ENCODE measurements at regions not wholly inside any gene's neighbourhood (a gene's known extent, or its start where the extent isn't known, plus 50 kb on each side); places are given as distances from the start of the nearest gene placed in this dataset.

- no peaks in the 10 kb centered on the region for H3K36me3 ChIP-seq
- no peaks in the 10 kb centered on the region for H3K9me3 ChIP-seq
- no peak overlapping the region for H3K27ac ChIP-seq
- TF ChIP-seq CTCF (IDR thresholded peaks at IDR 0.05) = no peak
- no peaks in the 10 kb centered on the region for H3K4me1 ChIP-seq (ENCODE audit: control insufficient read depth in 1 of 2, insufficient read depth in 1 of 2, low read depth in 1 of 2, low read length in 1 of 2)
- no peak overlapping the region for H3K4me3 ChIP-seq (ENCODE audit: low read depth in 1 of 2, low read length in 1 of 2)
- H3K27me3 ChIP-seq = peaks cover 45% of the 10 kb centered on the region
Observed at GRCh38 chr7:153886506-153887441, 165.4 kb upstream of the DPP6 start.

- H3K36me3 ChIP-seq = no peaks in the 10 kb centered on the region
- no peaks in the 10 kb centered on the region for H3K4me1 ChIP-seq (ENCODE audit: control insufficient read depth in 1 of 2, insufficient read depth in 1 of 2, low read depth in 1 of 2, low read length in 1 of 2)
- H3K27ac ChIP-seq = no peak overlapping the region
- TF ChIP-seq CTCF (IDR thresholded peaks at IDR 0.05) = no peak
- no peaks in the 10 kb centered on the region for H3K9me3 ChIP-seq
- peaks cover 45% of the 10 kb centered on the region for H3K27me3 ChIP-seq
- H3K4me3 ChIP-seq (ENCODE audit: low read depth in 1 of 2, low read length in 1 of 2) = no peak overlapping the region
Observed at GRCh38 chr7:153887749-153888569, 164.2 kb upstream of the DPP6 start.

GRCh38 chr7:153891990-153892389, 160.2 kb upstream of the DPP6 start:
- Histone ChIP-seq H3K36me3 (no peaks in the 10 kb centered on the region), H3K27ac (no peak overlapping the region), H3K27me3 (peaks cover 24% of the 10 kb centered on the region), H3K4me1 (ENCODE audit: control insufficient read depth in 1 of 2, insufficient read depth in 1 of 2, low read depth in 1 of 2, low read length in 1 of 2) (no peaks in the 10 kb centered on the region), H3K9me3 (no peaks in the 10 kb centered on the region), H3K4me3 (ENCODE audit: low read depth in 1 of 2, low read length in 1 of 2) (no peak overlapping the region)
- TF ChIP-seq CTCF (IDR thresholded peaks at IDR 0.05) = no peak

GRCh38 chr7:153902862-153903261, 149.3 kb upstream of the DPP6 start:
- no peak overlapping the region for H3K4me3 ChIP-seq (ENCODE audit: low read depth in 1 of 2, low read length in 1 of 2)
- TF ChIP-seq CTCF (IDR thresholded peaks at IDR 0.05) = no peak
- H3K36me3 ChIP-seq = no peaks in the 10 kb centered on the region
- H3K9me3 ChIP-seq = no peaks in the 10 kb centered on the region
- no peak overlapping the region for H3K27ac ChIP-seq
- no peaks in the 10 kb centered on the region for H3K27me3 ChIP-seq
- H3K4me1 ChIP-seq (ENCODE audit: control insufficient read depth in 1 of 2, insufficient read depth in 1 of 2, low read depth in 1 of 2, low read length in 1 of 2) = no peaks in the 10 kb centered on the region

- Histone ChIP-seq H3K27me3 (no peaks in the 10 kb centered on the region), H3K9me3 (no peaks in the 10 kb centered on the region), H3K27ac (no peak overlapping the region), H3K4me1 (ENCODE audit: control insufficient read depth in 1 of 2, insufficient read depth in 1 of 2, low read depth in 1 of 2, low read length in 1 of 2) (no peaks in the 10 kb centered on the region), H3K4me3 (ENCODE audit: low read depth in 1 of 2, low read length in 1 of 2) (no peak overlapping the region), H3K36me3 (no peaks in the 10 kb centered on the region)
- TF ChIP-seq CTCF (IDR thresholded peaks at IDR 0.05) = no peak
Observed at GRCh38 chr7:153912211-153912610, 140.0 kb upstream of the DPP6 start.

Measured in neutrophil (primary cell).